H1 (cell line): ENCODE measurements at regions not wholly inside any gene's neighbourhood (a gene's known extent, or its start where the extent isn't known, plus 50 kb on each side); places are given as distances from the start of the nearest gene placed in this dataset.

Source experiments
- CTCF ChIA-PET: fragments of 300-600 bp; sonication (Branson Sonifier 250); formaldehyde crosslinking; loops from one replicate; lab custom pipeline; 2021; ENCODE audit not compliant: partially characterized antibody; lab: Charles Lee
- POLR2A ChIA-PET: fragments of 300-600 bp; sonication (Branson Sonifier 250); formaldehyde crosslinking; loops from one replicate; lab custom pipeline; 2021; ENCODE audit warnings: inconsistent platforms; ENCODE audit not compliant: partially characterized antibody; lab: Charles Lee
- DNase-seq, 2 experiments: peaks; one replicate each; pipeline versions ENCODE4 v3.0.0 to v3.0.0-alpha.2; 2010 to 2022; ENCODE audit warnings: low spot score in 2 of 2, low read depth in 1 of 2, mixed read lengths in 1 of 2
- FAIRE-seq: peaks from 2 replicates; lab custom pipeline; 2011; peaks lifted over from hg19 to GRCh38; lab: Jason Lieb, UNC
- H2AFZ ChIP-seq: 2 replicates; pipeline ENCODE4 v1.8.1; 2012; ENCODE audit warnings: low read length, inconsistent platforms
- H2AK5ac ChIP-seq: 2 replicates; pipeline ENCODE4 v1.6.1; 2013; ENCODE audit warnings: low read depth, low read length
- H2BK120ac ChIP-seq: replicated peaks from 2 replicates; pipeline ENCODE3; 2013; ENCODE audit warnings: low read depth, low read length, inconsistent platforms
- H2BK12ac ChIP-seq: 2 replicates; pipeline ENCODE4 v1.6.1; 2013; ENCODE audit warnings: low read depth, low read length
- H2BK15ac ChIP-seq: 2 replicates; pipeline ENCODE4 v1.6.1; 2013; ENCODE audit warnings: low read length
- H2BK20ac ChIP-seq: 2 replicates; pipeline ENCODE4 v1.6.1; 2013; ENCODE audit warnings: low read length
- H2BK5ac ChIP-seq: 2 replicates; pipeline ENCODE4 v1.6.1; 2013; ENCODE audit warnings: low read depth, low read length
- H3K14ac ChIP-seq: 2 replicates; pipeline ENCODE4 v1.6.1; 2013; ENCODE audit warnings: inconsistent platforms; ENCODE audit not compliant: insufficient read length
- H3K18ac ChIP-seq: 2 replicates; pipeline ENCODE4 v1.6.1; 2013; ENCODE audit warnings: low read length; ENCODE audit errors: extremely low read depth
- H3K23ac ChIP-seq: 2 replicates; pipeline ENCODE4 v1.6.1; 2013; ENCODE audit warnings: inconsistent platforms; ENCODE audit not compliant: insufficient read length
- H3K23me2 ChIP-seq: 2 replicates; pipeline ENCODE4 v1.6.1; 2013; ENCODE audit warnings: low read depth, low read length
- H3K27ac ChIP-seq: 2 replicates; pipeline ENCODE4 v1.6.1; 2011; ENCODE audit warnings: low read depth, low read length, inconsistent platforms
- H3K27me3 ChIP-seq, 4 experiments: replicated peaks in 1 of 4; 1 replicate in 1 of 4; 2 replicates in 3 of 4; pipeline versions ENCODE4 v1.6.1 to v1.8.1; 2011 to 2013; ENCODE audit warnings: low read length in 3 of 4, mild to moderate bottlenecking in 3 of 4, inconsistent platforms in 2 of 4, mixed read lengths in 2 of 4, moderate library complexity in 1 of 4; ENCODE audit not compliant: control insufficient read depth in 3 of 4, insufficient read depth in 3 of 4; ENCODE audit errors: extremely low read depth in 1 of 4
- H3K36me3 ChIP-seq, 4 experiments: 2 replicates each; pipeline versions ENCODE4 v1.6.1 to v1.8.1; 2011 to 2013; ENCODE audit warnings: mild to moderate bottlenecking in 4 of 4, low read length in 3 of 4, moderate library complexity in 2 of 4, control low read depth in 1 of 4, inconsistent platforms in 1 of 4; ENCODE audit not compliant: insufficient read depth in 4 of 4, control insufficient read depth in 2 of 4
- H3K4ac ChIP-seq: replicated peaks from 2 replicates; pipeline ENCODE3; 2013; ENCODE audit warnings: low read length, low read depth, mixed read lengths, inconsistent platforms; ENCODE audit not compliant: insufficient read length
- H3K4me1 ChIP-seq, 4 experiments: replicated peaks in 1 of 4; 1 replicate in 1 of 4; 2 replicates in 3 of 4; pipeline versions ENCODE4 v1.6.1 to v1.8.1; 2011 to 2013; ENCODE audit warnings: low read length in 3 of 4, inconsistent platforms in 2 of 4, mixed read lengths in 1 of 4; ENCODE audit not compliant: insufficient read depth in 4 of 4, control insufficient read depth in 3 of 4
- H3K4me2 ChIP-seq, 2 experiments: 2 replicates each; pipeline versions ENCODE4 v1.6.1 to v1.8.1; 2011 to 2013; ENCODE audit warnings: low read depth in 2 of 2, low read length in 2 of 2, control low read depth in 1 of 2, inconsistent platforms in 1 of 2, mild to moderate bottlenecking in 1 of 2; ENCODE audit not compliant: insufficient read depth in 1 of 2
- H3K4me3 ChIP-seq, 4 experiments: fragments of 200-600, 300-600 bp in 1 of 4; sonication (generic), shearing (Covaris generic), sonication (Bioruptor Twin) in 1 of 4; 2 replicates each; pipeline versions ENCODE4 v1.5.1 to v1.8.1; 2011 to 2016; ENCODE audit warnings: low read length in 4 of 4, low read depth in 3 of 4, control low read depth in 2 of 4, inconsistent platforms in 2 of 4, mild to moderate bottlenecking in 2 of 4, mixed read lengths in 1 of 4, moderate library complexity in 1 of 4; ENCODE audit not compliant: insufficient read depth in 2 of 4; ENCODE audit errors: extremely low read depth in 1 of 4
- H3K56ac ChIP-seq: replicated peaks from 2 replicates; pipeline ENCODE3; 2013; ENCODE audit warnings: low read depth, mild to moderate bottlenecking, mixed read lengths, low read length, inconsistent platforms; ENCODE audit not compliant: insufficient read length
- H3K79me1 ChIP-seq: 2 replicates; pipeline ENCODE4 v1.6.1; 2013; ENCODE audit warnings: low read depth, low read length, control low read depth
- H3K79me2 ChIP-seq, 2 experiments: 2 replicates each; pipeline versions ENCODE4 v1.6.1 to v1.8.1; 2012 to 2013; ENCODE audit warnings: low read length in 2 of 2, mild to moderate bottlenecking in 2 of 2, inconsistent platforms in 1 of 2; ENCODE audit not compliant: insufficient read depth in 2 of 2, control insufficient read depth in 1 of 2
- H3K9ac ChIP-seq, 4 experiments: replicated peaks in 1 of 4; 1 replicate in 1 of 4; 2 replicates in 3 of 4; pipeline versions ENCODE4 v1.6.1 to v1.8.1; 2011 to 2013; ENCODE audit warnings: low read depth in 3 of 4, low read length in 3 of 4, control low read depth in 2 of 4, mild to moderate bottlenecking in 2 of 4, moderate library complexity in 2 of 4, inconsistent platforms in 1 of 4; ENCODE audit errors: extremely low read depth in 1 of 4
- H3K9me3 ChIP-seq, 2 experiments: 2 replicates each; pipeline versions ENCODE4 v1.6.1 to v1.8.1; 2012 to 2013; ENCODE audit warnings: mild to moderate bottlenecking in 2 of 2, moderate library complexity in 2 of 2, control low read depth in 1 of 2, inconsistent platforms in 1 of 2, low read depth in 1 of 2, low read length in 1 of 2, mixed read lengths in 1 of 2; ENCODE audit not compliant: insufficient read depth in 2 of 2
- H4K20me1 ChIP-seq, 2 experiments: replicated peaks in 1 of 2; 2 replicates each; pipeline versions ENCODE3 to v1.8.1; 2011 to 2013; ENCODE audit warnings: inconsistent platforms in 2 of 2, low read length in 2 of 2, mild to moderate bottlenecking in 1 of 2; ENCODE audit not compliant: insufficient read depth in 2 of 2, control insufficient read depth in 1 of 2
- H4K5ac ChIP-seq: 2 replicates; pipeline ENCODE4 v1.6.1; 2013; ENCODE audit warnings: low read length, low read depth, mixed read lengths, inconsistent platforms; ENCODE audit not compliant: insufficient read length
- H4K8ac ChIP-seq: 2 replicates; pipeline ENCODE4 v1.8.0; 2013; ENCODE audit warnings: mild to moderate bottlenecking, moderate library complexity, low read length, inconsistent platforms; ENCODE audit not compliant: insufficient read depth; ENCODE audit errors: extremely low read depth
- H4K91ac ChIP-seq: replicated peaks from 2 replicates; pipeline ENCODE3; 2013; ENCODE audit warnings: low read length, mixed read lengths, inconsistent platforms; ENCODE audit not compliant: insufficient read length
- CBX5 ChIP-seq: fragments of 300-800, 300-1000 bp; sonication (generic); IDR thresholded peaks from 2 replicates; pipeline ENCODE4 v1.7.1; 2016; ENCODE audit warnings: antibody characterized with exemption, low read length, low read depth
- CHD2 ChIP-seq: IDR thresholded peaks from 2 replicates; pipeline ENCODE4 v1.6.1; 2012; ENCODE audit warnings: low read length, improper control_type of control experiment
- CREB1 ChIP-seq: IDR thresholded peaks from 2 replicates; pipeline ENCODE4 v1.6.1; 2012; ENCODE audit warnings: inconsistent platforms
- JUN ChIP-seq: IDR thresholded peaks from 2 replicates; pipeline ENCODE4 v1.6.1; 2011; ENCODE audit warnings: low read depth, mild to moderate bottlenecking, improper control_type of control experiment, low read length
- KDM4A ChIP-seq: IDR thresholded peaks from one replicate; pipeline ENCODE4 v1.7.1; 2012; ENCODE audit warnings: low read depth, mild to moderate bottlenecking, moderate library complexity, low read length, inconsistent platforms; ENCODE audit not compliant: severe bottlenecking
- PHF8 ChIP-seq: fragments of 200-600 bp; sonication (generic); conservative IDR thresholded peaks from 2 replicates; pipeline ENCODE4 v1.7.1; 2012; ENCODE audit warnings: low read depth, mild to moderate bottlenecking, inconsistent platforms, low read length, moderate library complexity
- RAD21 ChIP-seq, 2 experiments: IDR thresholded peaks in 1 of 2; conservative IDR thresholded peaks in 1 of 2; 2 replicates each; pipeline ENCODE4 v1.6.1; 2011; ENCODE audit warnings: low read depth in 2 of 2, low read length in 2 of 2, improper control_type of control experiment in 1 of 2, inconsistent platforms in 1 of 2, mild to moderate bottlenecking in 1 of 2, moderate library complexity in 1 of 2
- SIX5 ChIP-seq: IDR thresholded peaks from 2 replicates; pipeline ENCODE4 v1.6.1; 2011; ENCODE audit warnings: mild to moderate bottlenecking, low read depth, low read length
- WGBS, 2 experiments: shearing (Covaris generic) in 1 of 2; methylation state at CpG; one replicate each; pipeline versions ENCODE4 v1.1.6 to v1.1.7; 2013 to 2015; ENCODE audit warnings: low lambda C conversion rate in 2 of 2, mixed read lengths in 2 of 2, inconsistent platforms in 1 of 2, low coverage in 1 of 2, missing lambda C conversion rate in 1 of 2; ENCODE audit not compliant: insufficient replicate concordance in 2 of 2, insufficient coverage in 1 of 2, insufficient read length in 1 of 2; ENCODE audit errors: extremely low coverage in 1 of 2, missing lambda C conversion rate in 1 of 2; 5-methylcytosine and 5-hydroxymethylcytosine counted together

- Histone ChIP-seq H3K4me3 (no peak overlapping the region), H3K79me1 (no peaks in the 10 kb centered on the region), H3K56ac (no peak overlapping the region), H2BK12ac (no peak overlapping the region), H2BK15ac (no peak overlapping the region), H3K79me2 (no peaks in the 10 kb centered on the region), H3K14ac (no peak overlapping the region), H3K4me1 (peaks cover 0 to 2% (median 0%) of the 10 kb centered on the region in 4 experiments; a peak in 1 of 7 replicates), H4K91ac (no peak overlapping the region), H3K18ac (no peak overlapping the region), H2AK5ac (no peak overlapping the region), H3K4me2 (no peak overlapping the region), H3K4ac (no peak overlapping the region), H3K27me3 (no peaks in the 10 kb centered on the region), H3K23ac (no peak overlapping the region), H3K9ac (no peak overlapping the region), H2BK20ac (no peak overlapping the region), H3K23me2 (no peaks in the 10 kb centered on the region), H2AFZ (no peak overlapping the region), H4K5ac (no peak overlapping the region), H3K27ac (no peak overlapping the region), H3K9me3 (no peaks in the 10 kb centered on the region), H2BK5ac (no peak overlapping the region), H2BK120ac (no peak overlapping the region), H4K20me1 (no peaks in the 10 kb centered on the region), H3K36me3 (no peaks in the 10 kb centered on the region), H4K8ac (no peak overlapping the region)
- DNase-seq (no peak), FAIRE-seq (no peak)
- 80% methylated on average over 2 of the region's 2 CpGs; no CpG with 5 or more reads in 1 of the 2 experiments for WGBS, 2 experiments
- CTCF ChIA-PET = no interaction called here
- POLR2A ChIA-PET = interaction anchor here (0.7 kb wide), 1 partner anchor 14 kb away, joined by 4 read pairs; no protein-coding TSS in a partner anchor
- TF ChIP-seq PHF8 (no peak), KDM4A (no peak), SIX5 (no peak), RAD21 (IDR thresholded peaks at IDR 0.05 in 1 of 2, conservative IDR thresholded peaks at IDR 0.05 in 1 of 2; ENCODE audit: low read depth in 2 of 2, low read length in 2 of 2) (no peak), CREB1 (no peak), JUN (no peak), CHD2 (no peak), CBX5 (no peak)
Measured at GRCh38 chr1:90357995-90358394, 359.1 kb downstream of the BARHL2 start.
